Activated CD4-positive, alpha-beta T cell treated with anti-CD3 and anti-CD28 coated beads, Interleukin-2, Interleukin-4, amounts not matched to agents 100 ng/mL and 50 ng/mL, durations not matched to agents 16 hours and 8 hours (primary cell): ENCODE measurements at regions not wholly inside any gene's neighbourhood (a gene's known extent, or its start where the extent isn't known, plus 50 kb on each side); places are given as distances from the start of the nearest gene placed in this dataset.

Experiments
- DNase-seq: peaks from one replicate; pipeline ENCODE4 v3.0.0-alpha.2; 2020; ENCODE audit warnings: low spot score

DNA sequence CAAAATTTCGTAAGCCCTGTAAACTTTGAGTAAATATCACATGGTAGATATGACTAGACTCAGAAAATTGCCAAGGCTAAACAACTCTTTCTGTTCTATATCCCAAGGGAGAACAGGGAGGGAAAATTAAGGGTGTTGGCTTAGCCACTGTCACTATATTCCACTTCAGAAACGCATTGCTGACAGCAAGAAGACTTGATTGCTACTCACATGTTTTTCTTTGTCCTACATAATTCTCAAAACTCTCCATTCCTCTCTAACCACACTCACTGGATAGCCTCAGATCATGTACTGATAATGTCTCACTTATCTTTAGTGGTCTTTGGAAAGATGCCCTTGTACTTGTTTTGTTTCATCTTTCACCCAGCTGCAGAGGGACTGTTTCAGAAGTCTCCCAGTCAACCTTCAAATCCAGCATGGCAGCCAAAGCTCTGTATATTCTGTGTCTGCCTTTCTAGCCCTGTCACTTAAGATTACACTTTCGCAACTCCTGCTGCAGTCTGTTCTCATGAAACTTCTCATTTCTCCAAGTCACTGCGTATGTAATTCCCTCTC lies 582.4 kb upstream of the FZD8 start:
- no peak for DNase-seq

DNA sequence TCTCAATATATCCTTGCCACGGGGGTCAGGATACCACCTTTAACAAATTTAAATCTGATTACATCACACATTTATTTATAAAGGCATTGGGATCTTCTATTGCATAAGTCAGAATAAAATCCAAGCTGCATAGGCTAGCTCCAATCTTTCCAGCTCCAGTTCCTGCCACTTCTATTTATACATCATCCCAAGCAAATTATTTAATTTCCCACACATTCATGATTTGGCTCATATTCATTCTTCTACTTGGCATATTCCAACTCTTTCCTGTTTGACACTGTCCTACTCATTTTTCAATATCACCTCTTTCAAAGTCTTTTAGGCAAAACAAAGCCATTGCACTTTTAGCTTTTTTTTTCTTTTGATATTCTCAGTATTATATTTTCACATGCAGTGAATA lies 579.0 kb upstream of the FZD8 start:
- no peak for DNase-seq

DNA sequence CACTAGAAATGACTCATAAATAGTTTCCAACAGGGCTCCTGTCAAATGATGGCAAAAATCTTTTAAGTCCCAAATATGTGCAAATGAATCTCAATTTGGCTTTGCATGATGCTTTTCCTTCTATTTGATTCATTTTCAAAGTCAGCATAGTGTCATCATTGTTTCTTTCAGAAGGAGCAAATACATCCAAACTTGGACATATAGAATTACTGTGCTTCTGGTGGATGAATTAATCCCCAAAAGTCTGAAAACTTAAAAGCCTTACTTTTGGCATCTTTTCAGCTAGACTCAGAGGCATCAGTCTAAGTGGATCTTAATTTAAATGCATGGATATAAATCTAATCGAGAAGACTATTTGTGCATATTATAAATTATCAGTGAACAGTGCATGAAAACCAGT lies 578.1 kb upstream of the FZD8 start:
- no peak for DNase-seq

DNA sequence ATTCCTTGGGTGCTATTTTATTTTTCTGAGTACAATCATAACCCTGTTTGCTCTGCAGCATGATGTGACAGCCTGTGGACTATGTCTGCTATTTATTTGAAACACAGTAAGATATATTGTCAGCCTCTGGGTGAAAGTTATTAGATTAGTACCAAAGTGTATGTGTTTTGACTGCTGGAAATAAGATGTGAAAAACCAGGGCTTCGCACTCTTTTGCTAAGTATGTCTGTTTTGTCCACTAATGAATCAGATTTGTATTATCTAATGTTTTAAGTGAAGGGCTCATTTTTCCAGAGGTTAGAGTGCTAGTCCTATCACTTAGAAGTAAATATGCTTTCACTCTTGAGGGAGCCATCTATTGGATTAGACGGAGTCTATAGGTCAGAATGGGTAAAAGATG lies 569.8 kb upstream of the FZD8 start:
- no peak for DNase-seq

DNA sequence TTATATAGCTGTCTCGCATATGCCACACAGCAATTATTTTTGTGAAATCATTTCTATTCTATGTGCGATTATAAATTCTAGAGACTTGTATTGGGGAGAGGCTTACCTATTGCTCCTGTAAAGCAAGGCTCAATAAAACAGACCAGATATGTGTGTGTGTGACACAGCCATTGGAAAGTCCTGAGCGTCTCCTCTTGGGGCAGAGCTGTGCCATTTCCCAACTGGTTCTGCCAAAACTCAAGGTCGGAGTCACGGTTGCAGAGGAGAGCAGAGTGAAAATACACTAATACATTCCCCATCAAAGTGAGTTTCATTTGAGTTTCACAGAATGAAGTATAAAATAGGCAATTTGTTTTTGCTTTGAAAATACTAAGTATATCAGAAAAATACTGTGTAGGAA lies 567.4 kb upstream of the FZD8 start:
- no peak for DNase-seq

DNA sequence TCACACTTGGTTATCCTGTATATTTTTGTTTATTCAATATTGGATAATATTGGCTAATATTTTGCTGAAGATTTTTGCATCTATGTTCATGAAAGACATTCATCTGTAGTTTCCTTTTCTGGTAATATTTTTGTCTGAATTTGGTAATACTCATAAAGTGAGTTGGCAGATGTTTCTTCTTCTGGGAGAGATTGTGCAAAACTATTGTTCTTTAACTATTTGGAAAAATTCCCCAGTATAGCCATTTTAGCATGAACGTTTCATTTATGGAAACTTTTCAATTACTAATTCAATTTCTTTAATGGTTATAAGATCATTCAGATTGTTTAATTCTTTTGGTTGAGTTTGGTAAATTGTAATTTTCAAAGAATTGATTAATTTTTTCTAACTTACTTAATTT lies 560.8 kb upstream of the FZD8 start:
- no peak for DNase-seq

DNA sequence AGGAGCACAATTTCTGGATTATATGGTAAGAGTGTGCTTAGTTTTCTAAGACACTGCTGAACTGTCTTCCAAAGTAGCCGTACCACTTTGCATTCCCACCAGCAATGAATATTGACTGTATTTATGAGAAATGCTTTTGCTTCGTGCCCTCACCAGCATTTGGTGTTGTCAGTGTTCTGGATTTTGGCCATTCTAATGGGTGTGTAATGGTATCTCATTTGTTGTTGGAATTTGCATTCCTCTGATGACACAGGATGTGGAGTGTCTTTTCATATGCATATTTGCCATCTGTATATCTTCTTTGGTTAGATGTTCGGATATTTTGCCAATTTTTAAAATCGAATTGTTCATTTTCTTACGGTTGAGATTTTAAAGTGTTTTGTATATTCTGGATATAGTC lies 558.5 kb upstream of the FZD8 start:
- no peak for DNase-seq

DNA sequence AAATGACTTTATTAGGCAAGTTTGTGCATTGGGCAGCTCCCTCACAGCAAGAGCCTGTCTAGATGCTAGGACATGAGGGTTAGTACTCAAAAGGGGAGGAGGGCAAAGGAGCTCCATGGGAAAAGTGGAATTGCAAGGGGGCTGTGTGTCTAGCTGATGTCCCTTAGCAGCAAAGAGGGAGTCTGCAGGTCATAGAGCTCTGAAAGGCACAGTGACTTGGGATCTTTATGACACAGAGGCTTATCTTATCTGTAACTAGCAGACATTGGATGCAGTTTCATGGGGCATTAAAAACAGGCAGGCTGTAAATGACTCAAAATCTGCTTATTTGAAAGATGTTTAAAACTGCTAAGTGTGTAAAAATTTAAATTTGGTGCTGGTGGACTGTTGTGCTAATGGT lies 556.2 kb upstream of the FZD8 start:
- DNase-seq, result no peak

DNA sequence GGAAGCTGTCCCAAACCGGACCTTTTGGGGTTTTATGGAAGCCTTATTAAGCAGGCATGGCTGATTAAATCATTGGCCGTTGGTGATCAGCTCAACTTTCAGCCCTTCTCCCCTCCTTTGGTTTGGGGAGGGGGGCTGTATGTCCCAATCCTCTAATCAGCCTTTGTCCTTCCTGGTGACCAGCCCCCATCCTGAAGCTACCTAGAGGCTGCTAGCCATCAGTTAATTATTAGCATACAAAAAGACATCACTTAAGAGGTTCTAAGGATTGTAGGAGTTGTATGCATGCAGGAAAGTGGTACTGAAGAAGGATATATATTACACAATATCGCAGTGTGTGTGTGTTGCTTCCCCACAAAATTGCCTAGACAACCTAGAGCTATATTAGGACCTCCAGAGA lies 553.3 kb upstream of the FZD8 start:
- no peak for DNase-seq

DNA sequence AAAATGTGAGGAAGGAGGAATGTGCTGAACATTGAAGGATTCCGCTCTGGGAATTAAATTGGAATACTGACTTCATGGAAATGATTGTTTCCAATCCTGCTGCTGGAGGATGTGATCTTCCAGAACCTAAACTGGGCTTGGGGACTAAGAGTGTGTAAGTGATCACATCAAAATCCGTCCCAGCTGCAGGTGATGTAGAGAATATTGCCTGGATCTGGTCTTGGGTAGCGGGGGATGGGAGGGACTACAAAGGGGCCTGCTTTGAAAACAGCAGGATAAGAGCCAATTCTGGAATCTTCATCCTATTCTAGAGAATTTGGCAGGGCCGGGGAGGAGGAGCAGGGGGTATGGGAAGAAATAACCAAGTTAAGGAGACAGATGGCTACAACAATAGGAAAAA lies 552.2 kb upstream of the FZD8 start:
- no peak for DNase-seq

DNA sequence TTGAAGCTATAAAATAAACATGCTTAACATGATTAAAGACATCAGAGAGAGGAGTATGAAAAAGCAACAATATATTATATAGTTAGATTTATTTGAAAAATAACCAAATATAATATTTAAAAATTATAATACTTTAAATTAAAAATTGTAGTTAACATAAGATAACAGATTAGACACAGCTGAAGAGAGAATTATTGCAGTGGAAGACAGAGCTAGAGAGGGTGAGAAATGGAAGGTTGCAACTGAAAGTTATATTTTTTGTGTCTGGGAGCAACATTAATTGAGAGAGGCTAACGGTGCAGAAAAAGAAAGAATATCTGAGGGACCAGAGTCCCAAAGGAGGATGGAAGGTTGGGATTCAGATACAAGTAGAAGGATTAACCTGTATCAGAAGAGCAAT lies 548.9 kb upstream of the FZD8 start:
- no peak for DNase-seq

DNA sequence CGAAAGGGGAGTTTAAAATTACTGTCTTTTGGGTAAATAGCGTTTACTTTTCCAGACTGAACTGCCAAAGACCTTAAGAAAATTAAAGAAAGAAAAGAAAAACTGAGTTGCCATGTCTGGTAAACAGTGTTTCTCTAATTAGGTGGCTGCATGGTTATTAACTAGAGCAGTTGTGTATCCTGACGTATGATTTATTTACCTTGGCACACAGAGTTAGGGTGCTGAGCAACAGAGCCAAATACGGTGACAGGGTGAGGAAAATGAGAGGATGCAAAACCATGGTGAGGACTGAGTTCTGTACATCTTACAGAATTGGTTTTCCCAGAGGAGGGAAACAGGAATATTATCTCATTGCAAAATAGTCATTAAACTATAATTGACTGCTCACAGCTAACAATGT lies 546.4 kb upstream of the FZD8 start:
- no peak for DNase-seq

DNA sequence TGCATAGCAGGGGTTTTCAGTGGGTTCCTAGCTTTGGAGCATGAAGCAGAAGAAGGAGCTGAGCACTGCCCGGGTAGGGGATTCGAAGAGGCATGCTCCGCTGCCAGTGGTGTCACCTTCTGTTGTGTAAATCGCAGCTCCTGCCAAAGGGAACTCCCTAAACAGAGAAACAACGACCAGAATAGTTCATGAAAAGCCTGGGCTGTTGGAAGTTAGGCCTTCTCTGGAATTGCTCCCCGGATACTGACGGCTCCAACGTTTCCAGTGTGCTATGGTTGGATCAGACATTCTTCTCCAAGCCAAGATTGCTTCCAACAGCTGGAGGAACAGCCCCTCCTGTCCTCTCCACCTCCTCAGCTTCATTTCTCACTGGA lies 546.0 kb upstream of the FZD8 start:
- no peak for DNase-seq

DNA sequence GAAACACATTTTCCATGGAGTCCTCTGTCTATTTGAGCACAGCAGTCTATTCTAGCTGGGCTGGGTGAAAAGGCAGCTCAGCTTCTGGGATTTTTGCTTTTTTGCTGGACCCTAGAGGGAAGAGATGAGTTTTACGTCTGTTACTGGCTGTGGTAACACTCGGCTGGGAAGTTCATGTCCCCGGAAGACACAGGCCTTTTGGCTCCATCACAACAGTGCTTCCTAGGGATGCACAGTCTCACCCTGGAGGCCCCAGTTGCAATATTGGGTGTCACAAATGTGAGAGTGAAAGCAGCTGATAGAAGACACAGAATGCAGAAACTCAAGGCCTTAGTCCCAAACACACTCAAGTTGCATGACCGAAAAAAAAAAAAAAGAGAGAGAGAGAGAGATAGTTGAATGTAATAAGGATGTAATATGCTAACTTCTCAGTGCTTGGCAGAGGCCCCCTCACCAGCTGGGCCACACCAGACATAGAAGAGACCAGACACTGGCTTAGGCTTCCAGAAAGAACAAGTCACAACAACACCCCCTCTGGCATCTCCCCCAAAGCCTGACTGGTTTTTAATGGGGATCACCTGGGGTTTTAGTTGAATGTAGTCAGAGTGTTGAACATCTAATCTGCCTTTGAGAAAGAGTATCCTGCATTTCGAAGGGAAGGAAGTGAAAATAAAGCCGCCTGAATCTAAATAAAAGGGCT lies 545.4 kb upstream of the FZD8 start:
- no peak for DNase-seq

DNA sequence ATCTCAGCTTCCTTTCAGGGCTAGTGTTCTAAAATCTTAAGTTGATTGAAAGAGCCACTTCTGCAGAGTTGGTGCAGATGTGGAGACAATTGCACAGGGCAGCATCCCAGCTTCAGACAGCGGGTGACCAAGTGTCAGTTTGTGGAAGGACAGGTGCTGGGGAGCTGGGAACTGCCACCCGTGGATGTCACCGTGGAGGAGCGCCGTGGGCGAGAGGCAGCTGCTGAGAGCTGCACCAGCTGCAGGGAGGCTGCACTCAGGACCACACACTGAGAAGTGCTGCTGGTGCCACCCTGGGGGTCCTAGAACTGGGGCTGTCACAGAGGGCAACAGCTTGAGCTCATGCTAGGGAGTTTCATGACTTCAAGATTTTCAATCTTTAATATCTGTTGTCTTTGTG lies 543.0 kb upstream of the FZD8 start:
- no peak for DNase-seq

DNA sequence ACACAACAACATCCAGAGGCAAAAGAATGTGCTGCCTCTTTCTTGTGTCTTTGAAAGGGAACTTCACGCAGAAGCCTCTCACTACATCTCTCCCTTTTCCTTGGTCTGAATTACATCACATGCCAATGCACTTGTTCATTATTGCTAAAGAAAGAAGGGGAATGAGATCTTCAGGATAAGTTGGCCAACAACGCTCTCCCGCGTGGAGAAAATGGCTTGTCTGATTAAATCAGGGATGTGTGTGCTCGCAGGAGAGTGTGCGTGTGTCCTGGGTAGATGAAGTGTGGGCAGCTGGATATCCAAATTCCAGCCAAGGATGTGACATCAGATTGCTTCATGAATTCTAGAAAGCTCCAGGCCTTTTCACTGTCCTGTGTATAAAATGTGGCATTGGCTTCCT lies 541.6 kb upstream of the FZD8 start:
- no peak for DNase-seq

DNA sequence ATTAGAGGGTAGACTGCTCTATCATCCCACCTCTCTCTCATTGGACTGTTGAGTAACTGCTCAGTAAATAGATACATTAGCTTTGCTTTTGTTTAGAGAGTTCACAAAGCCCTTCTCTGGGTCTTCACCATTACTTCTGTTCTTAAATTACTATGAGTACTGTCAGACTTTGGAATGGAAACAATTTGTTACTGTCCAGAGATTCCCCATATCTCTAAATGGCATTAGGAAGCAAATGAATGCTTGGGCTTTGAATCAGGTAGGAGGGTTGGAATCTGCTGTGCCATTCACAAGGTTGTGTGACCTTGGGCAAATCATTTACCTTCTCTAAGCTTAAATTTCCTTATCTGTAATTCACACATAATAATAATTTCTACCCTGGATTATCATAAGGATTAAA lies 541.0 kb upstream of the FZD8 start:
- no peak for DNase-seq

DNA sequence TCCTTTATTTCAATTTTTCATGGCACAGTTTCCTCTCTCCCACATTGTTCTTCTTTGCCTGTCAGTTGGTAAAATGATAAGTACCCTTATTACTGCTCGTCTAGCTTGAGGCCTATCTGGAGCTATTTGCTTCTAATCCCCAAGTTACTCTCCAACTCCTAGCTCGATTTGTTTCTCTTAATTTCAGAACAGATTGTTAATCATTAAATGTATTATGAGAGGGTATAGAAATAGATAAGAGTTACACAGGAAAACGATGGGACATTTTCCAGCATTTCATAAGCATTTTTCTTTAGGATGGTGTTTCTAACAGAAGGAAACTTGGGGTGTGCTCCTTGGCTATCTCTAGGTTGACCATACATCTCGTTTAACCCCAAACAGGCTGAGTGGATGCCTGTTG lies 540.5 kb upstream of the FZD8 start:
- DNase-seq, result no peak

DNA sequence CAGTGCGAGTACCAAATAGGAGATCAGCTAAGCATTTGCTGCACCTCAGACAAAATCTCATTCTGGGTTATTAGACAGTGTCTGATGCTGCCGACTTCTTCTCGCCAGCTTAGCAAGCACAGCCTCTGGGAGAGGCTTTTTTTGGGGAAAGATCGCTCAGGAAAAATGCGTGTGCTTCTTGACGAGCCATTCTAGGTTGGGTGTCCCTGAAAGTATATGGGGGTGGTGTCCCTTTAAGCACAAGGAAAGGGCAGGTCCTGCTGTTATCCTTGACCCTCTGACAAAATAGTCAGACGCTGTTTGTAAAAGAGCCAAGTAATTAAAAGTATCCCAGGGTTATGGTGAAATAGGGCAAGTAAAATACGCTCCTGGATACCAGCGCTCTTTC lies 540.1 kb upstream of the FZD8 start:
- DNase-seq, result no peak

DNA sequence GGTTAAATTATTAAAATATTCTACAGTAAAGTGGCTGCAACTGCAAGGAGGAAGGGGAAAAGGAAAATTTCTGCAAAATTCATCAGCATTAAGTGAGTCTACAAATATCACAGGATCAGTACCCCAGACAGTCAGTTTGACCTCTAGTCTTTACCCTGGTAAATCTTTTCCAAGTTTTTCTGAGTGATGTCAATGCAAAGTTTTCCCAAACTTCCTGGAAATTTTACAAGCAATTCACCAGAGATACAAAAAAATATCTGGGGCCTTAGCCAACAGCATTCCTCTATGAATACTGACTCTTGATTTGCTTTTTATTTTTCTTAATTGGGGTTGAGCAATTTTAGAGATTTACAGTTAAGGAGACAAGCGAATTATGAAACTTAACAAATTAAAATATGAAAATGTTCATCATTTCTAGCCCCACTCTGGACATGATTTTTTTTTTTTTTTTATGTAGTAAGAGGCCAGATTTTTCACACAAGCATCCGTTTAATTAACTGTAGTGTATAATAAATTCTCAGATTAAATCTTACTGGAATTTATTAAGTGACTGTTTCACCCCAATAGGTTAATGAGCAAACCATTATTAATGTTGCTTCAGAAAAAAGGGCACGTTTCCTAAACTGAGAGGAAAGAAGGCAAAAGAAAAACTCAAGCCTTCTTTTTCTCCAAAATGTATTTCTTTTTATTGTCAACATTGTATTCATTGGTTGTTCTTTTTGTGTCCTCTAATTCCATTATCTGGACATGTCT lies 539.5 kb upstream of the FZD8 start:
- no peak for DNase-seq

DNA sequence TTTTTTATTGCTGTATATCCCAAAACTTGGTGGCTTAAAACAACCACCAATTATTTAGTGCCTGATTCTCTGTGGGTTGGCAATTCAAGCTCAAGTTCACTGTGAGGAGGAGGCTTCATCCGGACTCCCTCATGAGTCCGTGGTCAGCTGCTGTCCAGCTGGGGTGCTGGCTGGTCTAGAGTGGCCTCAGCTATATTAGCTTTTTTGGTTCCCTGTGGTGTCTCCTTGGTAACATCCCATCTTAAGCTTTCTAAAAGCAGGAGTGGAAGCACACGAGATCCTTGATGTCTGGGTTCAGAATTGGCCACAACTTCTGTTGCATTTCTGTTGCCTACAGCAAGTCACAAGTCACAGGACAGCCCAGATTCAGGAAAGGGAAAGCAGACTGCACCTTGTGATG lies 536.5 kb upstream of the FZD8 start:
- DNase-seq, result no peak

DNA sequence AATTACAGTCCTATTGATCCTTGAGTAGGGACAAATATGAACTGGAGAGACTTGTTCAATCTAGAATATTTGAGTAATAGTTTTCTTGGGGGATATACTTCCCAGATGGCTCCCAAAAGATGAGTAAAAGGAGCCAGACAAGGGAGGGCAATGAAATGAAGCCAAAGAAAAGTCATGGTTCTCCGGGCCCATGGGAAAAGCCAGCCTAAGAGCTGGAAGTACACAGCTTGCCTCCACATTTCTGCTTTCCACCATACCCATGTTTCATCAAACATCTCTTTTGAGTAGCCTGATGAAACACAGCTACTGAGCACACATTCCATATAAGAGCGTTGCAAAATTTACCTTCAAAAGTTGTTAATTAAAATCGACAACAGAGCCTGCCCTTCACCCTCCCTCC lies 535.0 kb upstream of the FZD8 start:
- DNase-seq, result no peak

DNA sequence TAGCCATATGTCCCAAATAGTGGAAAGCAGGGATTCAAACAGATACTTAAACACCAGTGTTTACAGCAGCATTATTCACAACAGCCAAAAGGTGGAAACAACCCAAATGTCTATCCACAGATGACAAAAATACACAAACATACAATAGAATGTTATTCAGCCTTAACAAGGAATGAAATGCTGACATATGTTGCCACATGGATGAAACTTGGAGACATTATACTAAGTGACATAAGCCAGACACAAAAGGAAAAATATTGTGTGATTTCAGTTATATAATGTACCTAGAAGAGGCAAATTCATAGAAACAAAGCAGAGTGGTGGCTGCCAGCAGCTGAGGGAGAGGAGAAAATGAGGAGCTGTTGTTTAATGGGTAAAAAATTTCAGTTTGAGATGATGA lies 533.9 kb upstream of the FZD8 start:
- no peak for DNase-seq

DNA sequence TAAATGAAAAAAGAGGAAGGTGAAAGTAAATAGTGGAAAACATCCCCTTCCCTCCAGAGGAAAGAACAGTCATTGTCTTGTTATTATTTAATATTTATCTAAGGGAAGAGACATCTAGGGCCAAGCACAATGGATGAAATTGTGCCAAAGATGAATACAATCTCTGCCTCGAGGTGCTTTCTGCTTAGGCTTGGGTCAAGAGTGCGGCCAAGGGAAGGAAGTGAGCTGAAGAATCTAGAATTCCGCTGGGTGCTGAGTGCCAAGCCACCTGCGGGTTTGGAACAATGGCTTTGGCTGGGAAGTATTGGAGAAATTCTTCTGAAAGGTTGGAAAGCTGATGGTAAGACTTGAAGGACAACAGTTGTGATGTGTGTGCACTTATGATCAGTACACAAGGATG lies 531.3 kb upstream of the FZD8 start:
- DNase-seq, result no peak
